Loucy (cell line): ENCODE measurements at regions not wholly inside any gene's neighbourhood (a gene's known extent, or its start where the extent isn't known, plus 50 kb on each side); places are given as distances from the start of the nearest gene placed in this dataset.

Experiments used
- EZH2phosphoT487 ChIP-seq: fragments of 200-600 bp; IDR thresholded peaks from 2 replicates; pipeline ENCODE4 v1.6.1; 2018; ENCODE audit warnings: antibody characterized with exemption, mild to moderate bottlenecking, moderate library complexity, borderline replicate concordance
- TF ChIP-seq, protein P1 (sequence below): fragments of 200-600 bp; sonication (generic); conservative IDR thresholded peaks from 2 replicates; pipeline ENCODE4 v1.5.1; 2014; ENCODE audit warnings: mild to moderate bottlenecking, antibody characterized with exemption, low read length

DNA sequence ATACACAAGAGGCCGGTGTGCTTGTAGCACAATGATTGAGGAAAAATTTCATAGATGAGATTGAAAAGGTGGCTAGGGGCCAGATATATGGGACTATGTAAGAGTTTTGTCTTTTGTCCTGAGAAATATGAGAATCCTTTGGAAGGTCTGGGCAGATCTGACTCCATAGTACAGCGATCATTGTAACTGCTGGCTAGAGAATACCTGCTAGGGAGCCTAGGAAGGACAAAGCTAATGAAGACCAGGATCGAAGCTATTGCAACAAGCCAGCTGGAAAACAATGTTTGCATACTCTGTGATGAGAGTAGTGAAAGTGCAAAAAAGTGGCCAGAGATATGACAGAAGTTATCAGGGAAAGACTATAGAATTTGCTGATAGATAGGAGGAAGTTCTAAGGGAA is 537.6 kb downstream of the C12orf50 start:
- TF ChIP-seq, protein P1, sequence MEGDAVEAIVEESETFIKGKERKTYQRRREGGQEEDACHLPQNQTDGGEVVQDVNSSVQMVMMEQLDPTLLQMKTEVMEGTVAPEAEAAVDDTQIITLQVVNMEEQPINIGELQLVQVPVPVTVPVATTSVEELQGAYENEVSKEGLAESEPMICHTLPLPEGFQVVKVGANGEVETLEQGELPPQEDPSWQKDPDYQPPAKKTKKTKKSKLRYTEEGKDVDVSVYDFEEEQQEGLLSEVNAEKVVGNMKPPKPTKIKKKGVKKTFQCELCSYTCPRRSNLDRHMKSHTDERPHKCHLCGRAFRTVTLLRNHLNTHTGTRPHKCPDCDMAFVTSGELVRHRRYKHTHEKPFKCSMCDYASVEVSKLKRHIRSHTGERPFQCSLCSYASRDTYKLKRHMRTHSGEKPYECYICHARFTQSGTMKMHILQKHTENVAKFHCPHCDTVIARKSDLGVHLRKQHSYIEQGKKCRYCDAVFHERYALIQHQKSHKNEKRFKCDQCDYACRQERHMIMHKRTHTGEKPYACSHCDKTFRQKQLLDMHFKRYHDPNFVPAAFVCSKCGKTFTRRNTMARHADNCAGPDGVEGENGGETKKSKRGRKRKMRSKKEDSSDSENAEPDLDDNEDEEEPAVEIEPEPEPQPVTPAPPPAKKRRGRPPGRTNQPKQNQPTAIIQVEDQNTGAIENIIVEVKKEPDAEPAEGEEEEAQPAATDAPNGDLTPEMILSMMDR: no peak
- no peak for TF ChIP-seq EZH2phosphoT487
